OCI-LY7 (cell line): ENCODE measurements at regions not wholly inside any gene's neighbourhood (a gene's known extent, or its start where the extent isn't known, plus 50 kb on each side); places are given as distances from the start of the nearest gene placed in this dataset.

Source experiments
- EZH2phosphoT487 ChIP-seq: fragments of 200-600 bp; sonication (generic); IDR thresholded peaks from 2 replicates; pipeline ENCODE4 v1.6.1; 2018; ENCODE audit warnings: low read depth, borderline replicate concordance, mild to moderate bottlenecking, mixed run types, antibody characterized with exemption, low read length, moderate library complexity, mixed read lengths
- TF ChIP-seq, protein P1 (sequence below): fragments of 200-600 bp; sonication (generic); conservative IDR thresholded peaks from 2 replicates; pipeline ENCODE4 v1.5.1; 2014; ENCODE audit warnings: mild to moderate bottlenecking, antibody characterized with exemption, low read length, moderate library complexity, mixed read lengths

GRCh38 chr2:221896505-221897151 is 324.5 kb upstream of the EPHA4 start:
- TF ChIP-seq, protein P1, sequence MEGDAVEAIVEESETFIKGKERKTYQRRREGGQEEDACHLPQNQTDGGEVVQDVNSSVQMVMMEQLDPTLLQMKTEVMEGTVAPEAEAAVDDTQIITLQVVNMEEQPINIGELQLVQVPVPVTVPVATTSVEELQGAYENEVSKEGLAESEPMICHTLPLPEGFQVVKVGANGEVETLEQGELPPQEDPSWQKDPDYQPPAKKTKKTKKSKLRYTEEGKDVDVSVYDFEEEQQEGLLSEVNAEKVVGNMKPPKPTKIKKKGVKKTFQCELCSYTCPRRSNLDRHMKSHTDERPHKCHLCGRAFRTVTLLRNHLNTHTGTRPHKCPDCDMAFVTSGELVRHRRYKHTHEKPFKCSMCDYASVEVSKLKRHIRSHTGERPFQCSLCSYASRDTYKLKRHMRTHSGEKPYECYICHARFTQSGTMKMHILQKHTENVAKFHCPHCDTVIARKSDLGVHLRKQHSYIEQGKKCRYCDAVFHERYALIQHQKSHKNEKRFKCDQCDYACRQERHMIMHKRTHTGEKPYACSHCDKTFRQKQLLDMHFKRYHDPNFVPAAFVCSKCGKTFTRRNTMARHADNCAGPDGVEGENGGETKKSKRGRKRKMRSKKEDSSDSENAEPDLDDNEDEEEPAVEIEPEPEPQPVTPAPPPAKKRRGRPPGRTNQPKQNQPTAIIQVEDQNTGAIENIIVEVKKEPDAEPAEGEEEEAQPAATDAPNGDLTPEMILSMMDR = no peak
- no peak for TF ChIP-seq EZH2phosphoT487
